ENCODE measurements at regions not wholly inside any gene's neighbourhood (a gene's known extent, or its start where the extent isn't known, plus 50 kb on each side); places are given as distances from the start of the nearest gene placed in this dataset.
"Not testable (repeated sequence)": the region's sequence is repeated elsewhere in the genome, so short reads cannot be mapped to it uniquely, and the experiment has no call there.

GRCh38 chr16:26983426-26983825 lies 83.3 kb upstream of the C16orf82 start:
- DNase-seq (ENCODE audit: low read depth), result peak; percentile 3
- no peak overlapping the region for H3K4me3 ChIP-seq (replicated peaks; ENCODE audit: low read depth, low read length)
- no peak for TF ChIP-seq CTCF (IDR thresholded peaks at IDR 0.05; ENCODE audit: low read length, missing control alignments)

- TF ChIP-seq CTCF (IDR thresholded peaks at IDR 0.05; ENCODE audit: low read length, missing control alignments), result no peak
- no peak overlapping the region for H3K4me3 ChIP-seq (replicated peaks; ENCODE audit: low read depth, low read length)
- DNase-seq (ENCODE audit: low read depth), result no peak
These were observed 81.3 kb upstream of the C16orf82 start for GRCh38 chr16:26985100-26986065.

DNA sequence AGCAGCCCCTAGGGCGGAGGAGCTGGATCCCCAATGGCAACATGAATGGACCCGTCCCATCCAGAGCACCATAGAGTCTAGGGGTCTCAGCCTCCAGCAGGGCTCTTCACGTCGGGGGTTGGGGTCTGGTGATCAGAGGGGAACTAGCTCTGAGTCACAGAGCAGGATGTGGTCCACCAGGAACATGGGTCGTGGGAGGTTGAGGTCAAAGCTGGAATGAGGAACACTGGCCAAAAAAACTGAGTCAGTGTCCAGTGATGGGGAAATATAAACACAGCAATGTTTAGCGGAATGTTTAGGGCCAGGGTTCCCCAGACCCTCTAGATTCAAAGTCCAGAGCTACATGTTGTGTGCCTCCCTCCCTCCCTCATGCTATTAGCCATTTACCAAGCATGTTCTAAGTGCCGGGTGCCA lies 79.1 kb upstream of the C16orf82 start:
- TF ChIP-seq CTCF (IDR thresholded peaks at IDR 0.05; ENCODE audit: low read length, missing control alignments), result no peak
- peak; percentile 51 for DNase-seq (ENCODE audit: low read depth)
- H3K4me3 ChIP-seq (replicated peaks; ENCODE audit: low read depth, low read length), result no peak overlapping the region

- no peak overlapping the region for H3K4me3 ChIP-seq (replicated peaks; ENCODE audit: low read depth, low read length)
- TF ChIP-seq CTCF (IDR thresholded peaks at IDR 0.05; ENCODE audit: low read length, missing control alignments), result no peak
- no peak for DNase-seq (ENCODE audit: low read depth)
These were observed 78.5 kb upstream of the C16orf82 start for GRCh38 chr16:26988186-26988585.

- DNase-seq (ENCODE audit: low read depth); H3K4me3 ChIP-seq (replicated peaks; ENCODE audit: low read depth, low read length): not testable (repeated sequence)
These were observed 76.2 kb upstream of the C16orf82 start for GRCh38 chr16:26990384-26991120.

DNA sequence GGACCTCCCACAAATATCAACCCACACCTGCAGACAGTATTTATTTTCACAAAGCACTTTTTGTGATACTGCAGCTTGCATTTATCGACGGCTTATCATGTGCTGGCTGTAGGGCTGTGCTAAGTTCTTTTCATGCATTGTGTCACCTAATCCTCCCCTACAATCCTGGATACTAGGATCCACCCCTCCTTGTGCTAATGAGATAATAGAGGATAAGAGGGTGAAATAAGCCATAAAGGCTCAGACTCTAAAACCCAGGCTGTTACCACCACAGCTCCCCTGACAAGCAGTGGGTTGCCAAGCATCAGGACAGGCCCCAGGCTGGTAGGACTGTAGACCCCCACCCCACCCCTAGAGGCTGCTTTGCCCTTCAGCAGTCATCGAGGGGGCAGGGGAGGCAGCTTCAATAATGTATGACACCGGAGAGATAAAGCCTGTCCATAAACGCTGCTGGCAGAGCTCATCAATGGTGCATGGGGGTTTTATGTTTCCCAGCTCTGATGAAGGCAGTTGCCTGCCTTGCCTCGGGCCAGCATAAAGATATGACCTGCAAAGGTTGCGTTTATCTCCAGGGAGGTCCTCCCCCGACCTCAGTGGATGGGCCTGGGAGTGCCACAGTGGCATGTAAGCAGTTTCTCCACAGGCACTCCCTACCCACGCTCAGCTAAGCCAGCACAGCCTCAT lies 73.9 kb upstream of the C16orf82 start:
- H3K4me3 ChIP-seq (replicated peaks; ENCODE audit: low read depth, low read length), result no peak overlapping the region
- TF ChIP-seq CTCF (IDR thresholded peaks at IDR 0.05; ENCODE audit: low read length, missing control alignments), result no peak
- no peak for DNase-seq (ENCODE audit: low read depth)

DNA sequence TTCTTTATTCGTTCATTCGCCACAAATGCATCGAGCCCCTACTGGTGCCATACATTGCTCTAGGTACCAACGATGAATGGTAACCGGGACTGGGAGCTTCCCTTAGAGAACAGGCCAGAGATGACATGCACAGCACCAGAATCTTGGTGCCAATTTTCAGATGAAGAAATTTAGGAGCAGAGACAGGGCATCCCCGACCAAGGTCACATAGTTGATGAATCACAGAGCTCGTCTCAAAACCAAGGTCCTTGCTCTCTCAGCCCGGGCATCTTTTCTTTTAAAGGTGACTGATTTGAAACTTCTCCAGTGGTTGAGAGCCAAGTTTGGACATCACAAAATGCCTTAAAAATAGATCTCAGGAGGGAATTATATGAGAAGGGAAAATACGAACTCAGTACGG lies 73.2 kb upstream of the C16orf82 start:
- DNase-seq (ENCODE audit: low read depth), result no peak
- no peak for TF ChIP-seq CTCF (IDR thresholded peaks at IDR 0.05; ENCODE audit: low read length, missing control alignments)
- H3K4me3 ChIP-seq (replicated peaks; ENCODE audit: low read depth, low read length), result no peak overlapping the region
